ENCODE measurements at regions not wholly inside any gene's neighbourhood (a gene's known extent, or its start where the extent isn't known, plus 50 kb on each side); places are given as distances from the start of the nearest gene placed in this dataset.

GRCh38 chrX:129025376-129025775, 497.9 kb downstream of the SMARCA1 start:
- TF ChIP-seq FOXK2 (IDR thresholded peaks at IDR 0.05) (no peak), CTBP1 (IDR thresholded peaks at IDR 0.05; ENCODE audit: borderline replicate concordance) (no peak), ZNF384 (IDR thresholded peaks at IDR 0.05) (no peak), FOXM1 (IDR thresholded peaks at IDR 0.05; ENCODE audit: borderline replicate concordance) (no peak), SUZ12 (IDR thresholded peaks at IDR 0.05) (no peak)

Data from HEK293T (cell line).